Neuron (in vitro differentiated cells): ENCODE measurements at regions not wholly inside any gene's neighbourhood (a gene's known extent, or its start where the extent isn't known, plus 50 kb on each side); places are given as distances from the start of the nearest gene placed in this dataset.
"Not testable (repeated sequence)": the region's sequence is repeated elsewhere in the genome, so short reads cannot be mapped to it uniquely, and the experiment has no call there.

Source experiments
- H2AFZ ChIP-seq: one replicate; pipeline ENCODE4 v1.6.1; 2013; ENCODE audit warnings: low read depth, mild to moderate bottlenecking, inconsistent platforms, low read length, moderate library complexity
- H3K27me3 ChIP-seq: one replicate; pipeline ENCODE4 v1.6.1; 2013; ENCODE audit warnings: low read length; ENCODE audit not compliant: insufficient read depth
- H3K36me3 ChIP-seq: one replicate; pipeline ENCODE4 v1.6.1; 2013; ENCODE audit warnings: low read length; ENCODE audit not compliant: insufficient read depth
- H3K4me1 ChIP-seq: one replicate; pipeline ENCODE4 v1.6.1; 2013; ENCODE audit warnings: low read length; ENCODE audit not compliant: insufficient read depth
- H3K4me3 ChIP-seq: 2 replicates; pipeline ENCODE4 v1.5.1; 2013; ENCODE audit warnings: mild to moderate bottlenecking, low read length, moderate library complexity
- H3K9me3 ChIP-seq: one replicate; pipeline ENCODE4 v1.6.1; 2013; ENCODE audit warnings: low read length

GRCh38 chr7:116367171-116367813 is 132.2 kb upstream of the CAV2 start:
- no peaks in the 10 kb centered on the region for H3K27me3 ChIP-seq
- H3K4me1 ChIP-seq = no peaks in the 10 kb centered on the region
- H3K4me3 ChIP-seq = no peak overlapping the region
- H3K9me3 ChIP-seq = no peaks in the 10 kb centered on the region
- no peaks in the 10 kb centered on the region for H3K36me3 ChIP-seq
- no peak overlapping the region for H2AFZ ChIP-seq

- Histone ChIP-seq H3K27me3 (no peaks in the 10 kb centered on the region), H3K36me3 (no peaks in the 10 kb centered on the region), H2AFZ (no peak overlapping the region), H3K4me1 (no peaks in the 10 kb centered on the region), H3K9me3 (no peaks in the 10 kb centered on the region), H3K4me3 (no peak overlapping the region)
Measured at GRCh38 chr7:116368965-116369364, 130.6 kb upstream of the CAV2 start.

- not testable (repeated sequence) for H3K9me3 ChIP-seq, H3K4me3 ChIP-seq, H3K27me3 ChIP-seq, H2AFZ ChIP-seq, H3K36me3 ChIP-seq, H3K4me1 ChIP-seq
Measured at GRCh38 chr7:116371536-116371935, 128.0 kb upstream of the CAV2 start.

- not testable (repeated sequence) for H3K4me3 ChIP-seq
Measured at GRCh38 chr7:116373229-116373628, 126.3 kb upstream of the CAV2 start.

GRCh38 chr7:116377721-116378120 is 121.8 kb upstream of the CAV2 start:
- Histone ChIP-seq H3K9me3 (no peaks in the 10 kb centered on the region), H3K27me3 (no peaks in the 10 kb centered on the region), H2AFZ (no peak overlapping the region), H3K4me1 (no peaks in the 10 kb centered on the region), H3K36me3 (no peaks in the 10 kb centered on the region), H3K4me3 (no peak overlapping the region)

More at GRCh38 chr7:116373229-116373628, 126.3 kb upstream of the CAV2 start:
- H2AFZ ChIP-seq, H3K9me3 ChIP-seq, H3K4me1 ChIP-seq, H3K36me3 ChIP-seq, H3K27me3 ChIP-seq: not testable (repeated sequence)

- H3K4me1 ChIP-seq = no peaks in the 10 kb centered on the region
- H3K36me3 ChIP-seq = no peaks in the 10 kb centered on the region
- no peak overlapping the region for H3K4me3 ChIP-seq
- no peaks in the 10 kb centered on the region for H3K9me3 ChIP-seq
- no peak overlapping the region for H2AFZ ChIP-seq
- H3K27me3 ChIP-seq = no peaks in the 10 kb centered on the region
Measured at GRCh38 chr7:116380025-116380424, 119.5 kb upstream of the CAV2 start.

GRCh38 chr7:116382375-116382774 is 117.2 kb upstream of the CAV2 start:
- H3K9me3 ChIP-seq = no peaks in the 10 kb centered on the region

GRCh38 chr7:116384936-116385635 is 114.5 kb upstream of the CAV2 start:
- Histone ChIP-seq H3K36me3 (no peaks in the 10 kb centered on the region), H3K4me3 (no peak overlapping the region), H3K9me3 (no peaks in the 10 kb centered on the region), H3K27me3 (no peaks in the 10 kb centered on the region), H2AFZ (no peak overlapping the region), H3K4me1 (no peaks in the 10 kb centered on the region)

More at GRCh38 chr7:116382375-116382774, 117.2 kb upstream of the CAV2 start:
- Histone ChIP-seq H3K4me1 (no peaks in the 10 kb centered on the region), H2AFZ (no peak overlapping the region), H3K4me3 (no peak overlapping the region), H3K36me3 (no peaks in the 10 kb centered on the region), H3K27me3 (no peaks in the 10 kb centered on the region)

- no peaks in the 10 kb centered on the region for H3K4me1 ChIP-seq
- H2AFZ ChIP-seq = no peak overlapping the region
- H3K9me3 ChIP-seq = no peaks in the 10 kb centered on the region
- no peak overlapping the region for H3K4me3 ChIP-seq
- no peaks in the 10 kb centered on the region for H3K36me3 ChIP-seq
- no peaks in the 10 kb centered on the region for H3K27me3 ChIP-seq
Measured at GRCh38 chr7:116386674-116387073, 112.9 kb upstream of the CAV2 start.

- H3K9me3 ChIP-seq = no peaks in the 10 kb centered on the region
- peaks cover 2% of the 10 kb centered on the region for H3K4me1 ChIP-seq
- H3K4me3 ChIP-seq = no peak overlapping the region
- H2AFZ ChIP-seq = no peak overlapping the region
- no peaks in the 10 kb centered on the region for H3K27me3 ChIP-seq
- H3K36me3 ChIP-seq = no peaks in the 10 kb centered on the region
Measured at GRCh38 chr7:116390363-116390762, 109.2 kb upstream of the CAV2 start.

GRCh38 chr7:116392806-116393205 is 106.7 kb upstream of the CAV2 start:
- no peak overlapping the region for H3K4me3 ChIP-seq
- H3K27me3 ChIP-seq = no peaks in the 10 kb centered on the region
- H3K4me1 ChIP-seq = peaks cover 2% of the 10 kb centered on the region
- H3K9me3 ChIP-seq = no peaks in the 10 kb centered on the region
- H3K36me3 ChIP-seq = no peaks in the 10 kb centered on the region
- no peak overlapping the region for H2AFZ ChIP-seq

- peak overlapping the region; percentile 32 for H2AFZ ChIP-seq
- peaks cover 2% of the 10 kb centered on the region for H3K4me1 ChIP-seq
- H3K9me3 ChIP-seq = no peaks in the 10 kb centered on the region
- H3K4me3 ChIP-seq = no peak overlapping the region
- H3K36me3 ChIP-seq = no peaks in the 10 kb centered on the region
- no peaks in the 10 kb centered on the region for H3K27me3 ChIP-seq
Measured at GRCh38 chr7:116393654-116394053, 105.9 kb upstream of the CAV2 start.

GRCh38 chr7:116394106-116394505 is 105.4 kb upstream of the CAV2 start:
- Histone ChIP-seq H3K4me1 (peaks cover 2% of the 10 kb centered on the region), H3K4me3 (no peak overlapping the region), H3K27me3 (no peaks in the 10 kb centered on the region), H2AFZ (no peak overlapping the region), H3K36me3 (no peaks in the 10 kb centered on the region), H3K9me3 (no peaks in the 10 kb centered on the region)
